ENCODE measurements at regions not wholly inside any gene's neighbourhood (a gene's known extent, or its start where the extent isn't known, plus 50 kb on each side); places are given as distances from the start of the nearest gene placed in this dataset.

GRCh38 chr15:39491886-39492490, 88.9 kb upstream of the THBS1 start:
- Histone ChIP-seq H4K91ac (replicated peaks; ENCODE audit: insufficient read length, low read length) (no peak overlapping the region), H3K4ac (replicated peaks; ENCODE audit: insufficient read length, low read depth, low read length) (no peak overlapping the region), H4K20me1 (replicated peaks in 1 of 2; ENCODE audit: control insufficient read depth in 1 of 2, insufficient read depth in 2 of 2, low read length in 2 of 2) (no peaks in the 10 kb centered on the region), H4K5ac (ENCODE audit: insufficient read length, low read depth, low read length) (no peak overlapping the region), H3K23ac (ENCODE audit: insufficient read length) (no peak overlapping the region), H3K79me1 (ENCODE audit: low read depth, low read length) (no peaks in the 10 kb centered on the region), H3K23me2 (ENCODE audit: low read depth, low read length) (no peaks in the 10 kb centered on the region), H2BK15ac (ENCODE audit: low read length) (no peak overlapping the region), H2BK5ac (ENCODE audit: low read depth, low read length) (no peak overlapping the region), H3K4me1 (replicated peaks in 1 of 4; ENCODE audit: control insufficient read depth in 3 of 4, insufficient read depth in 4 of 4, low read length in 3 of 4) (no peaks in the 10 kb centered on the region), H2BK120ac (replicated peaks; ENCODE audit: low read depth, low read length) (no peak overlapping the region), H3K9ac (replicated peaks in 1 of 4; ENCODE audit: extremely low read depth in 1 of 4, low read depth in 3 of 4, low read length in 3 of 4) (no peak overlapping the region), H2AFZ (ENCODE audit: low read length) (no peak overlapping the region), H3K18ac (ENCODE audit: extremely low read depth, low read length) (no peak overlapping the region), H3K4me3 (ENCODE audit: extremely low read depth in 1 of 4, insufficient read depth in 2 of 4, low read depth in 3 of 4, low read length in 4 of 4) (no peak overlapping the region), H3K36me3 (ENCODE audit: control insufficient read depth in 2 of 4, insufficient read depth in 4 of 4, low read length in 3 of 4) (no peaks in the 10 kb centered on the region), H3K14ac (ENCODE audit: insufficient read length) (no peak overlapping the region), H3K27me3 (replicated peaks in 1 of 4; ENCODE audit: control insufficient read depth in 3 of 4, extremely low read depth in 1 of 4, insufficient read depth in 3 of 4, low read length in 3 of 4) (peaks cover 0 to 1% (median 0%) of the 10 kb centered on the region in 4 experiments; a peak in 1 of 7 replicates), H3K4me2 (ENCODE audit: insufficient read depth in 1 of 2, low read depth in 2 of 2, low read length in 2 of 2) (no peak overlapping the region), H2BK12ac (ENCODE audit: low read depth, low read length) (no peak overlapping the region), H3K79me2 (ENCODE audit: control insufficient read depth in 1 of 2, insufficient read depth in 2 of 2, low read length in 2 of 2) (no peaks in the 10 kb centered on the region), H2BK20ac (ENCODE audit: low read length) (no peak overlapping the region), H4K8ac (ENCODE audit: extremely low read depth, insufficient read depth, low read length) (no peak overlapping the region), H3K56ac (replicated peaks; ENCODE audit: insufficient read length, low read depth, low read length) (no peak overlapping the region), H2AK5ac (ENCODE audit: low read depth, low read length) (no peak overlapping the region), H3K27ac (ENCODE audit: low read depth, low read length) (no peak overlapping the region), H3K9me3 (ENCODE audit: insufficient read depth in 2 of 2, low read depth in 1 of 2, low read length in 1 of 2) (no peaks in the 10 kb centered on the region)
- DNase-seq (ENCODE audit: low read depth in 1 of 2, low spot score in 2 of 2), result no peak
- 65% methylated on average over 4 of the region's 4 CpGs; no CpG with 5 or more reads in 1 of the 2 experiments for WGBS, 2 experiments (ENCODE audit: extremely low coverage in 1 of 2, insufficient coverage in 1 of 2, insufficient read length in 1 of 2, insufficient replicate concordance in 2 of 2, low coverage in 1 of 2, low lambda C conversion rate in 2 of 2, missing lambda C conversion rate in 1 of 2)
- CTCF ChIA-PET (ENCODE audit: partially characterized antibody), result interaction anchor here (1.4 kb wide), 1 partner anchor 91 kb away, joined by 3 read pairs; no protein-coding TSS in a partner anchor
- no peak for FAIRE-seq
- no peak for TF ChIP-seq BACH1 (IDR thresholded peaks at IDR 0.05; ENCODE audit: low read length)
- no peak for TF ChIP-seq MAX (IDR thresholded peaks at IDR 0.05)
- no peak for TF ChIP-seq CBX8 (IDR thresholded peaks at IDR 0.05; ENCODE audit: borderline replicate concordance, low read depth, low read length)
- no peak for TF ChIP-seq ZNF274 (IDR thresholded peaks at IDR 0.05; ENCODE audit: borderline replicate concordance, extremely low read depth, low read length)
- TF ChIP-seq NANOG (IDR thresholded peaks at IDR 0.05; ENCODE audit: insufficient read depth, low read depth, low read length, poor library complexity, severe bottlenecking), result no peak
- POLR2A ChIA-PET (ENCODE audit: partially characterized antibody), result no interaction called here
